Glutamatergic neuron (in vitro differentiated cells): ENCODE measurements at regions not wholly inside any gene's neighbourhood (a gene's known extent, or its start where the extent isn't known, plus 50 kb on each side); places are given as distances from the start of the nearest gene placed in this dataset.

Experiments used
- DNase-seq: peaks from one replicate; pipeline ENCODE4 v3.0.0; 2022
- H3K27ac Mint-ChIP-seq: one replicate; pipeline ENCODE4 v1.8.0; 2020; ENCODE audit warnings: mild to moderate bottlenecking, mixed read lengths, inconsistent platforms; ENCODE audit not compliant: unreplicated experiment
- H3K27me3 Mint-ChIP-seq: one replicate; pipeline ENCODE4 v1.8.0; 2020; ENCODE audit warnings: mild to moderate bottlenecking, moderate library complexity, mixed read lengths, inconsistent platforms; ENCODE audit not compliant: unreplicated experiment
- H3K36me3 Mint-ChIP-seq: one replicate; pipeline ENCODE4 v1.8.0; 2020; ENCODE audit warnings: mild to moderate bottlenecking, mixed read lengths, inconsistent platforms; ENCODE audit not compliant: unreplicated experiment
- H3K4me1 Mint-ChIP-seq: one replicate; pipeline ENCODE4 v1.8.0; 2020; ENCODE audit warnings: mild to moderate bottlenecking, low read depth, mixed read lengths, inconsistent platforms; ENCODE audit not compliant: unreplicated experiment
- H3K4me3 Mint-ChIP-seq: one replicate; pipeline ENCODE4 v1.8.0; 2020; ENCODE audit warnings: mild to moderate bottlenecking, mixed read lengths, inconsistent platforms; ENCODE audit not compliant: unreplicated experiment
- H3K9me3 Mint-ChIP-seq: one replicate; pipeline ENCODE4 v1.8.0; 2020; ENCODE audit warnings: mild to moderate bottlenecking, moderate library complexity, mixed read lengths, inconsistent platforms; ENCODE audit not compliant: unreplicated experiment
- TF ChIP-seq, protein P1 (sequence below): fragments of 200-600 bp; sonication (generic); IDR thresholded peaks from one replicate; pipeline ENCODE4 v1.5.0; 2021; ENCODE audit not compliant: partially characterized antibody, unreplicated experiment

DNA sequence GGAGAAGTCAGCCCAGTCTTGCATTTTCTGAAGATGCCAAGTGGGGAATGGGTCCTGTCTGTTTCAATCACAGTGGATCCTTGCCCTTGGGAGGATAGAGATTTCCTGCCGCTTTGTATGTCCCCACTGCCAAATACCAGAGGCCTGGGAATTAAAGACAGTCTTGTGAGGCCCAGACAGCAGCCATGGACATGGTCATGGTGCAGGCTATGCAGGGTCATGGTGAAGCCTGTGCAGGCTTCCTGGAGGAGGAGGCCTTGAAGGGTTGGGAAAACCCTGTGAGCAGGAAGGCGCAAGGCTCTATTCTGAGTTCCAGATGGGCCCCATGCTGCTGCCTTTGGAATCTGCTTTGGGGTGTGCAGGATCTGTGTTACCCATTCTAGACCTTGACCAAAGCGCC is 57.3 kb upstream of the PITX1 start:
- TF ChIP-seq, protein P1, sequence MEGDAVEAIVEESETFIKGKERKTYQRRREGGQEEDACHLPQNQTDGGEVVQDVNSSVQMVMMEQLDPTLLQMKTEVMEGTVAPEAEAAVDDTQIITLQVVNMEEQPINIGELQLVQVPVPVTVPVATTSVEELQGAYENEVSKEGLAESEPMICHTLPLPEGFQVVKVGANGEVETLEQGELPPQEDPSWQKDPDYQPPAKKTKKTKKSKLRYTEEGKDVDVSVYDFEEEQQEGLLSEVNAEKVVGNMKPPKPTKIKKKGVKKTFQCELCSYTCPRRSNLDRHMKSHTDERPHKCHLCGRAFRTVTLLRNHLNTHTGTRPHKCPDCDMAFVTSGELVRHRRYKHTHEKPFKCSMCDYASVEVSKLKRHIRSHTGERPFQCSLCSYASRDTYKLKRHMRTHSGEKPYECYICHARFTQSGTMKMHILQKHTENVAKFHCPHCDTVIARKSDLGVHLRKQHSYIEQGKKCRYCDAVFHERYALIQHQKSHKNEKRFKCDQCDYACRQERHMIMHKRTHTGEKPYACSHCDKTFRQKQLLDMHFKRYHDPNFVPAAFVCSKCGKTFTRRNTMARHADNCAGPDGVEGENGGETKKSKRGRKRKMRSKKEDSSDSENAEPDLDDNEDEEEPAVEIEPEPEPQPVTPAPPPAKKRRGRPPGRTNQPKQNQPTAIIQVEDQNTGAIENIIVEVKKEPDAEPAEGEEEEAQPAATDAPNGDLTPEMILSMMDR, result no peak
- Mint-ChIP-seq H3K27ac (no peak overlapping the region), H3K27me3 (peaks cover under 1% of the 10 kb centered on the region), H3K4me1 (no peaks in the 10 kb centered on the region), H3K4me3 (no peak overlapping the region), H3K9me3 (peaks cover under 1% of the 10 kb centered on the region), H3K36me3 (no peaks in the 10 kb centered on the region)
- no peak for DNase-seq

DNA sequence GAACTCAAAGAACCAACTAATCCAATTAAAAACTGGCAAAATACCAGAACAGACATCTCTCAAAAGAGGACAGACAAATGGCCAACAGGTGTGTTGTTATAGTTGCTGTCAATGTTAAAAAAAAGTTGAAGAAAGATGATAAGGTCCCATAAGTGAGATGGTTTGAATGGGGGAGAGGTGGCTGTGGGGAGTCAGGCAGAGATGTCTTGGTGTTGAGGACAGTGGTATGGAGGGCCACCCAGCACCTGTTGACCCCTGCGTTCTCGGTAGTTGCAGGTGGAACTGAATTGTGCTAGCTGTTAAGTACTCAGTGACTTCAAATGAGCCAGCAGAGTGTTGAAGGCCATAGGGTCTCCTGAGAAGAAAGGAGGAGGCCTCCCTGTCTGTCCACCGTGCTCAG is 55.9 kb upstream of the PITX1 start:
- no peaks in the 10 kb centered on the region for H3K9me3 Mint-ChIP-seq
- no peak overlapping the region for H3K27ac Mint-ChIP-seq
- H3K4me3 Mint-ChIP-seq, result no peak overlapping the region
- no peaks in the 10 kb centered on the region for H3K27me3 Mint-ChIP-seq
- no peak for DNase-seq
- H3K36me3 Mint-ChIP-seq, result no peaks in the 10 kb centered on the region
- H3K4me1 Mint-ChIP-seq, result no peaks in the 10 kb centered on the region
- TF ChIP-seq, protein P1, result no peak

DNA sequence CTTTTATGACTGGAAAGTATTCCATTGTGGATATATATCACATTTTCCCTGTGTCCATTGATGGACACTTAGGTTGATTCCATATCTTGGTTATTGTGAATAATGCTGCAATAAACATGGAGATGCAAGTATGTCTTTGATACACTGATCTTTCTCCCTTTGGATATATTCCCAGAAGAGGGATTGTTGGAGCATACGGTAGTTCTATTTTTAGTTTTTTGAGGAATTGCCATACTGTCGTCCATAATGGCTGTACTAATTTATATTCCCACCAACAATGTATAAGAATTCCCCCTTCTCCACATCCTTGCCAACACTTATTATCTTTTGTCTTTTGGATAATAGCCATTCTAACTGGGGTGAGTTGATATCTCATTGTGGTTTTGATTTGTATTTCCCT is 54.9 kb upstream of the PITX1 start:
- H3K27me3 Mint-ChIP-seq, result no peaks in the 10 kb centered on the region
- no peaks in the 10 kb centered on the region for H3K36me3 Mint-ChIP-seq
- H3K4me3 Mint-ChIP-seq, result no peak overlapping the region
- no peak for DNase-seq
- TF ChIP-seq, protein P1, result no peak
- H3K27ac Mint-ChIP-seq, result no peak overlapping the region
- H3K4me1 Mint-ChIP-seq, result no peaks in the 10 kb centered on the region
- no peaks in the 10 kb centered on the region for H3K9me3 Mint-ChIP-seq

DNA sequence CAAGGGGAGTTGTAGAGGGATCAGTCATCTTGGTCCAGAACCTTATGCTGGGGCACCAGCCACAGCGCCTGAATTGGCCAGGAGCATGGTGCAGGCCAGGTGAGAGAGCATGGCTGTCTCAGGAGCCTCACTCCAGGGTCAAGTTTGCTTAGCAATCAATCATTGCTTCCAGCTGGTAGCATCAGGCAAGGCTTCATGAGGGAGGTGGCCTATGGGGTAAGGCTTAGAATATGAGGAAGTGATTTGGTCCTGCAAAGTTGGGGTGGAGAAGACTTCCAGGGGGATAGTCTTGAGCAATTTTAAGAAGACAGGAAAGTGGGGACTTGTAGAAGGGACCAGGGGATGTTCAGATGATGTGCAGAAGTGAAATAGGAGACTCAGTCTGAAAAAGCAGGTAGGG is 53.9 kb upstream of the PITX1 start:
- H3K27ac Mint-ChIP-seq, result no peak overlapping the region
- no peaks in the 10 kb centered on the region for H3K36me3 Mint-ChIP-seq
- H3K27me3 Mint-ChIP-seq, result no peaks in the 10 kb centered on the region
- H3K4me1 Mint-ChIP-seq, result no peaks in the 10 kb centered on the region
- TF ChIP-seq, protein P1, result no peak
- no peak for DNase-seq
- no peaks in the 10 kb centered on the region for H3K9me3 Mint-ChIP-seq
- no peak overlapping the region for H3K4me3 Mint-ChIP-seq

DNA sequence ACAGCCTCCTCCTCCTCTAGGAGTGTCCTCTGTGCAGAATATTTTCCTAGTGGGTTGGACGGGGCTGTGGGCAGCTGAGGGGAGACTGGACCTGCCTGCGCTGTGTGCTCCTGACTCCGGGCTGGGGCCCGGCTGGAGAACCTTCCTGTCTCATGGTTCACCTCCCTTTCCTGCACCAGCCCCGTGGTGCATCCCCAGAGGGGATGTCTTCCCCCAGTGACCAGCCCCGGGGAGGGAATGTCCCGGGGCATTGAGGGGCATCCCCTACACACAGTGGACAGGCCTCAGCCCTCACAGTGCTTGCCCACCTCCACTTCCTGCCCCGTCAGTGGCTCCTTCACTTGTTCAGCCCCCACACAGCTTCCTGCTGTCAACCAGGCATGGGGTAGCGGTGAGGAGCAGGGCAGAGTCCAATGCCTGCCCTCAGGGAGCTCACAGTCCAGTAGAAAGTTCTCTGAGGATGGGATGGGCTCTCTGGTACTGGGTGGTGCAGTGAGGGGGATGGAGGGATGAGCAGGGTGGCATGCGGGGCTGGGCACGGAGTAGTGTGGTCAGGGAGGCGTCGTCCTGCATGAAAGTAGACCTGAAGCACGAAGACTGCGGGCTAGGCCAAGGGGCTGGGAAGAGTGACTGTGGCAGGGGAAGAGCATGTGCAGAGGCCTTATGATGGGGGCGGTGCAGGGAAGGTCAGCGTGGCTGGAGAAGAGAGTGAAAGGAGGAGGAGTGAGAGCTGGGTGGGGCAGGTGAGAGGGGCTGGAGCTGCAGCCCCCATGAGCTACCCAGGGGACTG is 52.1 kb upstream of the PITX1 start:
- TF ChIP-seq, protein P1, result no peak
- no peak overlapping the region for H3K27ac Mint-ChIP-seq
- no peaks in the 10 kb centered on the region for H3K4me1 Mint-ChIP-seq
- DNase-seq, result no peak
- no peaks in the 10 kb centered on the region for H3K36me3 Mint-ChIP-seq
- H3K4me3 Mint-ChIP-seq, result no peak overlapping the region
- no peaks in the 10 kb centered on the region for H3K27me3 Mint-ChIP-seq
- no peaks in the 10 kb centered on the region for H3K9me3 Mint-ChIP-seq
